Sigmoid colon (tissue), 6 donors: ENCODE measurements at regions not wholly inside any gene's neighbourhood (a gene's known extent, or its start where the extent isn't known, plus 50 kb on each side); places are given as distances from the start of the nearest gene placed in this dataset.

Source experiments
- DNase-seq: peaks from one replicate; pipeline ENCODE4 v3.0.0-alpha.2; 2019
- H3K27ac ChIP-seq, 4 donors: fragments of 200-600 bp; sonication (generic); one replicate each; pipeline ENCODE4 v1.5.1; 2016 to 2019; ENCODE audit warnings: mild to moderate bottlenecking in 1 of 4
- H3K27me3 ChIP-seq, 3 donors: fragments of 200-600 bp; sonication (generic); one replicate each; pipeline ENCODE4 v1.5.1; 2019; ENCODE audit warnings: mild to moderate bottlenecking in 1 of 3
- H3K36me3 ChIP-seq, 4 donors: fragments of 200-600 bp; sonication (generic); one replicate each; pipeline ENCODE4 v1.5.1; 2016 to 2019
- H3K4me1 ChIP-seq, 4 donors: fragments of 200-600 bp; sonication (generic); one replicate each; pipeline ENCODE4 v1.5.1; 2017 to 2019
- H3K4me3 ChIP-seq, 4 donors: fragments of 200-600 bp; sonication (generic); one replicate each; pipeline ENCODE4 v1.5.1; 2017 to 2019; ENCODE audit warnings: mild to moderate bottlenecking in 2 of 4, moderate library complexity in 1 of 4
- H3K9me3 ChIP-seq, 4 donors: fragments of 200-600 bp in 3 of 4; sonication (generic) in 3 of 4; one replicate each; pipeline versions ENCODE4 v1.5.1 to v1.6.1; 2013 to 2019
- EP300 ChIP-seq, 4 donors: sonication (generic); formaldehyde crosslinking; IDR thresholded peaks; one replicate each; pipeline ENCODE4 v1.6.1; 2017; ENCODE audit warnings: antibody characterized with exemption in 4 of 4
- POLR2A ChIP-seq, 2 donors: fragments of 450-650 bp; IDR thresholded peaks; one replicate each; pipeline ENCODE4 v1.6.1; 2016; ENCODE audit warnings: antibody characterized with exemption in 2 of 2, mild to moderate bottlenecking in 2 of 2, moderate library complexity in 2 of 2
- POLR2AphosphoS5 ChIP-seq, 4 donors: sonication (generic); formaldehyde crosslinking; IDR thresholded peaks; one replicate each; pipeline ENCODE4 v1.6.1; 2017; ENCODE audit warnings: antibody characterized with exemption in 4 of 4
- WGBS, 2 donors: extraction: QIAGEN DNeasy Blood & Tissue Kit; methylation state at CpG; one replicate each; pipeline ENCODE4 v1.1.7; 2013; 5-methylcytosine and 5-hydroxymethylcytosine counted together
- intact Hi-C: fragments of 100-400 bp; cut with DNase I; formaldehyde crosslinking; loops from one replicate; pipeline ENCODE4 v1.15.1; 2023
- TF ChIP-seq, protein P1 (sequence below), 4 experiments: fragments of 450-650 bp in 3 of 4; fragments of 200-600 bp in 1 of 4; IDR thresholded peaks; one replicate each; pipeline ENCODE4 v1.5.1; 2016 to 2019; ENCODE audit warnings: antibody characterized with exemption in 4 of 4, mild to moderate bottlenecking in 3 of 4, moderate library complexity in 2 of 4
- donor health status: healthy with polysubstance abuse.
- donor health status: healthy.

DNA sequence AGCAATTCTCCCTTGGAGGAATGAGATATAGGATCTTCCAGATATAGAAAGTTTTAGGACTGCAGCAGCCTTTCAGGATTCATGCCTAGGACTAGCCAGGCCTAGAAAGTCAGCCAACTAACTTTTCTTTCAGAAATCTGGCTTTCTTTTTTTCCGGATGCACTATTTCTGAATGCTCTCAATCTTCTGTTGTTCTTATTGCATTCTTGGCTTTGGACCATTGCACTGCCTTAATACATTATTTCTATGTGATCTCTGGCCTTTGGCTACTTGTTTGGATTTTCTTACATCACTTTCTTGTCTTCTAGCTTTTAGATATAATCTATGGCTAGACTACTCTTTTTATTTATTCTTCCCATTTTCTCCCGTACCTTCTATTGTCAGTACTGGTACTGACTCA, 813.1 kb upstream of the HTR2C start:
- 80 to 83% methylated on average over 2 of the region's 2 CpGs for WGBS, 2 donors
- Histone ChIP-seq H3K27ac (no peak overlapping the region), H3K4me1 (no peaks in the 10 kb centered on the region), H3K27me3 (no peaks in the 10 kb centered on the region), H3K36me3 (no peaks in the 10 kb centered on the region), H3K9me3 (no peaks in the 10 kb centered on the region), H3K4me3 (no peak overlapping the region)
- DNase-seq = no peak
- intact Hi-C loops = no loop called here
- TF ChIP-seq, protein P1, sequence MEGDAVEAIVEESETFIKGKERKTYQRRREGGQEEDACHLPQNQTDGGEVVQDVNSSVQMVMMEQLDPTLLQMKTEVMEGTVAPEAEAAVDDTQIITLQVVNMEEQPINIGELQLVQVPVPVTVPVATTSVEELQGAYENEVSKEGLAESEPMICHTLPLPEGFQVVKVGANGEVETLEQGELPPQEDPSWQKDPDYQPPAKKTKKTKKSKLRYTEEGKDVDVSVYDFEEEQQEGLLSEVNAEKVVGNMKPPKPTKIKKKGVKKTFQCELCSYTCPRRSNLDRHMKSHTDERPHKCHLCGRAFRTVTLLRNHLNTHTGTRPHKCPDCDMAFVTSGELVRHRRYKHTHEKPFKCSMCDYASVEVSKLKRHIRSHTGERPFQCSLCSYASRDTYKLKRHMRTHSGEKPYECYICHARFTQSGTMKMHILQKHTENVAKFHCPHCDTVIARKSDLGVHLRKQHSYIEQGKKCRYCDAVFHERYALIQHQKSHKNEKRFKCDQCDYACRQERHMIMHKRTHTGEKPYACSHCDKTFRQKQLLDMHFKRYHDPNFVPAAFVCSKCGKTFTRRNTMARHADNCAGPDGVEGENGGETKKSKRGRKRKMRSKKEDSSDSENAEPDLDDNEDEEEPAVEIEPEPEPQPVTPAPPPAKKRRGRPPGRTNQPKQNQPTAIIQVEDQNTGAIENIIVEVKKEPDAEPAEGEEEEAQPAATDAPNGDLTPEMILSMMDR (IDR thresholded peaks at IDR 0.05) = no peak
- TF ChIP-seq EP300 (IDR thresholded peaks at IDR 0.05) (no peak), POLR2A (IDR thresholded peaks at IDR 0.05) (no peak), POLR2AphosphoS5 (IDR thresholded peaks at IDR 0.05) (no peak)

DNA sequence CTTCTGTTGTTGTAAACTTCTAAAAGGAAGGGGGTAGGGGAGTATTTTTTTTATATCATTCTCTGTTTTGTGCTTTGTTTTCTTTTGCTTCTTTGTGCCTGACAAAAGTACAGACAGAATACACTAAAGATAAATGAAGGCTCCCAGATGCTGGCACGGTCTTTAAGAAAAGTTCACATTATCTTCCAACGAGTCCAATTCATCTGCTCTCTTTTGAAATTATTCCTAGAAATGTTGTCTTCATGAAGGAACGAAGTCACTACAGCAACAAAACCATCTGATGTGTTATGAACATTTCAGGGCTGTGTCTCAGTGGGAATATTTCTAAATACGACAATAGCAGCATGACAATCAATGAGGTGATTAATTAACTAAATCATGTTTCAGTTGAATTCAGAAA, 813.8 kb upstream of the HTR2C start:
- TF ChIP-seq POLR2A (IDR thresholded peaks at IDR 0.05) (no peak), EP300 (IDR thresholded peaks at IDR 0.05) (no peak), POLR2AphosphoS5 (IDR thresholded peaks at IDR 0.05) (no peak)
- TF ChIP-seq, protein P1 (IDR thresholded peaks at IDR 0.05) = no peak
- no peaks in the 10 kb centered on the region for H3K36me3 ChIP-seq
- no peaks in the 10 kb centered on the region for H3K9me3 ChIP-seq
- H3K27ac ChIP-seq = no peak overlapping the region
- H3K4me1 ChIP-seq = no peaks in the 10 kb centered on the region
- no peaks in the 10 kb centered on the region for H3K27me3 ChIP-seq
- no peak overlapping the region for H3K4me3 ChIP-seq
- intact Hi-C loops = no loop called here
- DNase-seq = no peak
- WGBS, 2 donors = 81 to 92% methylated on average over 4 of the region's 4 CpGs

DNA sequence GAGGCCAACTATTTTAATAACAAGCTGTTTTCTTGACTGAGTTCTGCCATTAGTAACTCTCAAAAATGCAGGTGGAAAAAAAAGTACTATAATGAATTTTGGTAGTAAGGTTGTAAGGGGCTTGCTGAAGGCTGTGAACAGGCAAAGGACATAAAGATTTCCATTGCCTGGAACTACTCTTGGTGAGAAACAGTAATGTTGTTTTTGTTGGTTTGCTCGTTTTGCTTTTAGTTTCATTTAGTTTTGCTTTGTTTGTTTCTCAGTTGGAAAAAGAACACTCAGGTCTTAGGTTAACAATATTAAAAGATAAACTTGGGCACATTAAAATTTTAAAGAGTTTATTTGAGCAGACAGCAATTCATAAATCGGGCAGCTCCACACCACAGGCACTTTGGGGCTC, 824.5 kb upstream of the HTR2C start:
- intact Hi-C loops = no loop called here
- DNase-seq = no peak
- TF ChIP-seq EP300 (IDR thresholded peaks at IDR 0.05) (no peak), POLR2AphosphoS5 (IDR thresholded peaks at IDR 0.05) (no peak), POLR2A (IDR thresholded peaks at IDR 0.05) (no peak)
- TF ChIP-seq, protein P1 (IDR thresholded peaks at IDR 0.05) = no peak
- no peak overlapping the region for H3K27ac ChIP-seq
- no peak overlapping the region for H3K4me3 ChIP-seq
- H3K9me3 ChIP-seq = no peaks in the 10 kb centered on the region
- H3K4me1 ChIP-seq = no peaks in the 10 kb centered on the region
- H3K27me3 ChIP-seq = no peaks in the 10 kb centered on the region
- H3K36me3 ChIP-seq = no peaks in the 10 kb centered on the region
- WGBS, 2 donors = 70 to 79% methylated on average over 2 of the region's 2 CpGs

DNA sequence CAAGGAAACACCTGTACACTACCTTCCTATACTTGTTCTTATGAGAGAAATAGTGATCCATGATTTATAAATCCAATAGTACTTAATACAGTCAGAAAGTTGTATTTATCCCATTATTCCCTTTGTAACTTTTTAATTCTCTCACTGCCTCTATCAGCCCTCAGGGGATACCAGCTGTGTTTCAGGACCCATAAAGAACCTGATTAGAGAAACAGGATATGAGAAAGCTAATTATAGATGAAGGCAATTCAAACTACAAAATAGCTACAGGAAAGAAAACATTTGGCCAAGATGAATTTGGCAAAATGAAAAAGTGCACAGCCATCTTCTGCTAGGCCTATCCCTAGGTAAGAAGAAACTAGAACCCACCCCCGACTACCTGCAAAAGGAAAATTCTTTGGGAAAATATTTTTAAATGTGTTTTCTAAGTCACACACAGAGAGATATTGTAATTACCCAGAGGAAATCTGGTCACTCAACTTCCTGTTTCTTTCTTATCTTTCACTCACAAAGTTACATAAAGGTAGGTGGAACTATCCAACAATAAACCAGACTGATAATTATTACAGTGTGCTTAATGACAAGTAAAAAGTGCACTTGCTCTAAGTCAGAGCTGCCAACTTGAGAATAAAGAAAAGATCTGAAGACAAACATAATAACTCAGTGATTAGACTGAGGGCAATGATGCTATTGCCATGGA, 836.5 kb upstream of the HTR2C start:
- TF ChIP-seq POLR2AphosphoS5 (IDR thresholded peaks at IDR 0.05) (no peak), EP300 (IDR thresholded peaks at IDR 0.05) (no peak), POLR2A (IDR thresholded peaks at IDR 0.05) (no peak)
- TF ChIP-seq, protein P1 (IDR thresholded peaks at IDR 0.05) = no peak
- no peak for DNase-seq
- no peaks in the 10 kb centered on the region for H3K27me3 ChIP-seq
- H3K36me3 ChIP-seq = no peaks in the 10 kb centered on the region
- no peak overlapping the region for H3K27ac ChIP-seq
- H3K4me1 ChIP-seq = no peaks in the 10 kb centered on the region
- H3K9me3 ChIP-seq = no peaks in the 10 kb centered on the region
- intact Hi-C loops = no loop called here
- 46 to 88% methylated on average over 1 of the region's 1 CpG for WGBS, 2 donors
- H3K4me3 ChIP-seq = no peak overlapping the region

DNA sequence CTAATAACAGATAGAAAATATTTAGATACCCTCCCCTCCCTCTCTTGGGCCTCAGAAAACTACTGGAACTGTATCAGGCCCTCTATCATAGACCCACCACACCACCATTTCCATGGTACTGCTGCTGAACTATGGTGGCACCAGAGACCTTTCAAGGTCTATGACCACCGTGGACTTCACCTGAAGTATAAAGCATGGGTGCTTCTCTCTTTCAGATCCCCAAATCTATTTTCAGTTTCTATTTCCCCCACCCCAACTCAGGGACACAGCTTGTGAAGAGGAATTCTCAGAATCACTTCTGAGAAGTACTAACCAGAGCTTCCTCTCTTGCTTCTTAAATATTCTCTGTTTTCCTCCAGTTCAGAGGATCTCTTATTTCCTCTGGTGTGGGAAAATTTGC, 840.8 kb upstream of the HTR2C start:
- intact Hi-C loops = no loop called here
- no peak for TF ChIP-seq EP300 (IDR thresholded peaks at IDR 0.05)
- TF ChIP-seq POLR2A (IDR thresholded peaks at IDR 0.05) = no peak
- TF ChIP-seq, protein P1 (IDR thresholded peaks at IDR 0.05) = no peak
- no peak for TF ChIP-seq POLR2AphosphoS5 (IDR thresholded peaks at IDR 0.05)
- no peak overlapping the region for H3K4me3 ChIP-seq
- no peak for DNase-seq
- no peaks in the 10 kb centered on the region for H3K9me3 ChIP-seq
- H3K4me1 ChIP-seq = no peaks in the 10 kb centered on the region
- no peaks in the 10 kb centered on the region for H3K36me3 ChIP-seq
- H3K27ac ChIP-seq = no peak overlapping the region
- 52 to 85% methylated on average over 1 of the region's 1 CpG for WGBS, 2 donors
- H3K27me3 ChIP-seq = no peaks in the 10 kb centered on the region
